SH-SY5Y (cell line): ENCODE measurements at regions not wholly inside any gene's neighbourhood (a gene's known extent, or its start where the extent isn't known, plus 50 kb on each side); places are given as distances from the start of the nearest gene placed in this dataset.

ENCODE experiments used
- GATA2 ChIP-seq: IDR thresholded peaks from 2 replicates; pipeline ENCODE4 v1.6.1; 2011; ENCODE audit warnings: mild to moderate bottlenecking, low read depth, low read length
- GATA3 ChIP-seq: IDR thresholded peaks from 2 replicates; pipeline ENCODE4 v1.6.1; 2011; ENCODE audit warnings: low read depth, mild to moderate bottlenecking, low read length, moderate library complexity

DNA sequence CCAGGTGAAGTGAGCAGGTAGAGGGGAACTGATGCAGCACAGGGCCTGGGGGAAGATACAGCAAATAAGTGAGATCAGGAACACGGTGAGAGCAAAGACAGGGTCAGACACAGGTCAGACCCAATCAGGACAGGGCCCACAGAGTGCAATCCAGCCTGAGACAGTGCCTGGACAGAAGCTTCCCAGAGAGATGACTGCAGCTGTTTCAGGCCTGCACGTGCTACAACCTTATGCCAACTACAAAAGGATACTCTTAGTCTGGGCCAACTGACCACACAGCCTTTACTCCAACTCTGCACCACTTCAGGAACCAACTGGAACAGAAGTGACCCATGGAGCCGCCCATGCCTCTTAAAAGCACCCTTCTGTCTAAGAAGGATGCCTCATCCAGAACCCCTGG, 228.0 kb downstream of the TOMM20 start:
- TF ChIP-seq GATA3 = no peak
- TF ChIP-seq GATA2 = no peak

DNA sequence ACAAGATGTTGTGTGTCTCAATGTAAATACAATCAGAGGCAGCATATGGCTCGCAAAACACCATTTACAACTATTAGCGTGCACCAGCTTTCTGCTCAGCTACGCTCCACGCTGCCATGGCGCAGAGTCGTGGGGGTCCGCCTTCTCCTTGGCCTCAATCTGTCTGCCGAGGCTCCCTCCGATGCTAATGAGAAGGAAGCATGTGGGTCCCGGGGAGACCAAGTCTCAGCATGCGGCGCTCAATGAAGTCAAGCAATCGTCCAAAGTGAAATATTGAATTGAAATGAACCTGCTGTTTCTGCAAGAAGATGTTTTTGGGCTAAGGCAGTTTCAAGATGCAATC, 228.9 kb downstream of the TOMM20 start:
- TF ChIP-seq GATA2 = no peak
- no peak for TF ChIP-seq GATA3

DNA sequence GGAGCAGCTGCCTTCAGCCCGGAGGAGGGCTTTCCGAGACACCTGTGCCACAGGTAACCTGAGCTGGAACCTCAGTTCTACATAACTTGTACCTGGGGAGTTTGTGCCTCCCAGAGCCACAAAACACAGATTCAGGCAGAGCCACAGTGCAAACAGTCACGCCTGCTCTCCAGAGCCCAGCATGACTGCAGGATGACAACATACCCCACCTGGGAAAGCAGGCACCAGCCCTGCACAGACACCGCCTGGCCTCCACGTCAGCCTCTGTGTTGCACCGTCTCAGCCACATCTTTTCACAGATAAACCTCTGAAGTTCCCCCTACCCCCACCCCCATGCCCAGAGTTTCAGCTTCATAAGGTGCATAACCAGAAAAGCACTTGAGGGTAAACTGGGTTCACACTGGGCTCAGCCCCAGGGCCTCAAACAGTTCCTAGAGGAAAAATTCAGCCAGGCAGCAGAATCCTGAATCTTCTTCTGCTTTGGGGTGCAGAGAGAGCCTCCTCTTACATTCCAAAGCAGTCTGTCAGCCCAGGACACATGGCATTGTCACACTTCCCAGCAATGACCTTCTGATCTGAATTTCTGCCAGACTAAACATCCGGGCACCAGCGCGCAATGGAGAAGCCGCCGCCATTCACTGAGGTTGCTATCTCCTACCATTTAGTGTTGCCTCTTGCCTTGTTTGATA, 229.5 kb downstream of the TOMM20 start:
- TF ChIP-seq GATA2 = no peak
- TF ChIP-seq GATA3 = no peak

- TF ChIP-seq GATA2 = no peak
- TF ChIP-seq GATA3 = no peak
Measured at GRCh38 chr1:234898455-234899033, 230.1 kb downstream of the TOMM20 start.

GRCh38 chr1:234897754-234898454, 230.7 kb downstream of the TOMM20 start:
- no peak for TF ChIP-seq GATA2
- no peak for TF ChIP-seq GATA3

DNA sequence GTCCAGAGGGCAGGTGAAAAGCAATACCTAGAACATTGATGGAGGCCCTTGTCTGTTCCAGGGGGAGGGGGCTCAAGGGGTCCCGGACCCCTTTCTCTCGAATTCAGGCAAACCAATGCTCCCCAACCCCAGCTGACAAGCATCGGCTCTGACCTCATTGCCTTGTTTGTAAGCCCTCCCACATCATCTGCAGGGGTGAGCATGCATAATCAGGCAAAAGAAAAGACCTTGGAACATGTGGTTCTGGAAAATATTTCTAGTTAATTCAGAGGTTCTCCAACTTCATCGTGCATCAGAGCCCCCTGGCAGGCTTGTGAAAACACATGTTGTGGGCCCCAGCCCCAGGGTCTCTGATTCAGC, 231.3 kb downstream of the TOMM20 start:
- TF ChIP-seq GATA2 (no peak), GATA3 (no peak)

DNA sequence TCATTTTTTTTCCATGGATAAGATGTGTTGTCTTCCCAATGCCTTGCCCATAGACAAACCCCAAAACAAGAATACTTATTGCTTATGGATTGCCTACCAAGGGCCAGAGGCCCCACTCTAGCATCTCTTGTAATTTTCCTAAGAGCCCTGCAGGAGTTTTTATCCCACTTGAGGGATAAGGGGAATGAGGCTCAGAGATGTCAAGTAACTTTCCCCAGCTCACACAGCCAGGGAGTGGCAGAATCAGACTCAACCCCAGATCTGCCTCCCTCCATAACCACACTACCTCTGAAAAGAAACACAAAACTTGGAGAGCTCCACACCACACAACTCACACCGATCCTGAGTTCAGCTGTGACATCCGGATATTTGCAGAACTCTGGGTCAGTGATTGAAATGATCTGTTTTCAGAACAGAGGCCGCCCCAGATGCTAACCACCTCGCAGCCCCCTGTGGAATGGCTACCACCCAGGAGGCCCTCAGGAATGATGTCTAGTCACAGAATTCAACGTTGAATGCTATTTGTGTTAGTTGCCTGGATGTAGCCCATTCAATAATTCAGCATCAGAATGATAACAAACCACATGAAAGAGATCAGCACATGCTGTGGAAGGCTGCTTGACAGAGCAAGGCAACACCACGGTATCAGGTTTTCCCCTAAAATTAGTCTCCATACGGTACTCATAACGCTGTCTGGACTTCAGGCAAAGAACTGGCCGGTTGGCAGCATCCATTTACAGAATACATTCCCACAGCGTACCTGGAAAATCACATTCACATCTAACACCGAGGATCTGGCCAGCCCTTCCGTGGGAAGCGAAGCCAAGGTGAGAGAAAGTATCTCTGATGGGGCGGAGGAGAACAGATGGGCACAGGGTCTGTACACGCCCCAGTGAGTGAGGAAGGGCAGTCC, 231.9 kb downstream of the TOMM20 start:
- TF ChIP-seq GATA2 (no peak), GATA3 (no peak)

DNA sequence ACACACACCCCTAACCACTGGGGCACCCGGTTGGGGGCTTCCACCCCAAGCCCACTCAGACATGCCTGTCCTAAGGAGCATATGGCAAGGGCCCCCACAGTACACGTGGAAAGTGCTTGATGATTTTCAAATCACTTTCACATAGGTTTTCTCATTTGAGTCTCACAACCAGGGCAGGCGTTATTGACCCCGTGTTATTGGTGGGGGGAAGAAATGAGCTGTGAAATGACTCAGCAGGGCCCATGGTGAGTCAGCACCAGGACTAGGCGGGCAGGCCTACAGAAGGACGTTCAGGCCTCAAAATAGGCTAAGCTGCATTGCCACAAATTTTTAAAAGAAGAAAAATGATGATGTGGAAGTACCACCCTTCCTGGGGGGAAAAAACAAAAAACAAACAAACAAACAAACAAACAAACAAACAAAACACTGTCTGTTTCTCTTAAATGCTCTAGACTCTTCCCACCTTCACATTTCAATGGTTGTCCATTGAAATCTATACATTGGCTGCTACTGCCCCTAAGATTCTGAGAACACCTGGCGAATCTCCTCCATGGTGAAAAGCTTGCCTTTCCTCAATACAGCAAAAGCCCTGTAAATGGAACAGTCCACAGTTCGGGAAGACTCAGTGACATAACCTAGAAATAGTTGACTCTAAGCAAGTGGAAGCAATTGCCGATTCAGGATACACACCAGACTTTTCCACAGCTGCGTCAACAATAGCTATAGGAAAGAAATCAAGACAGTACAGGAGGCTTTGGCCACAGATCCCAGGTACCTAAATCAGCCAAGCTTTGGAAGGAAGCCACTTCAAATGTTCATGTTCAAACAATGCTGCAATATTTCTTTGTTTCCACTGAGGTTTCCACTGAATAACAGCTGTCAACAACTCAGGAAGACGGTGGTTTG, 234.7 kb downstream of the TOMM20 start:
- TF ChIP-seq GATA2 = no peak
- no peak for TF ChIP-seq GATA3

DNA sequence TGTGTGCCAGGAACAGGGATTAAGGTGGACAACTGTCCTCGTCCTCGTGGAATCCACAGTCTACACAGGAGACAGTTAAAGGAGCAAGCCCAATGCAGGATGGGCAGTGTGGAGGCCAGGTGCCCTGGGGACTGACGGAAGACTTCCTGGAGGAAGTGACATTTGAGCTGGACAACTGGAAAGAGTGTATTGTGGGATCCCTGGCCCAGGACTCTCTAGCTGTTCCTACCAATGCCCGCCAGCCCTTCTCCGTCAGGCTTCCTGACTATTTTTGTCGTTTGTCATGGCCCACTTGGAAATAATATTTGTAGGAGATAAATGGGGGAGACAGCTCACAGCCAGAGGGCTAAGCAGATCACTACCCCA, 235.3 kb downstream of the TOMM20 start:
- TF ChIP-seq GATA2 (no peak), GATA3 (no peak)

GRCh38 chr1:234892642-234893041, 236.0 kb downstream of the TOMM20 start:
- TF ChIP-seq GATA2 (no peak), GATA3 (no peak)

GRCh38 chr1:234891427-234891826, 237.2 kb downstream of the TOMM20 start:
- no peak for TF ChIP-seq GATA2

DNA sequence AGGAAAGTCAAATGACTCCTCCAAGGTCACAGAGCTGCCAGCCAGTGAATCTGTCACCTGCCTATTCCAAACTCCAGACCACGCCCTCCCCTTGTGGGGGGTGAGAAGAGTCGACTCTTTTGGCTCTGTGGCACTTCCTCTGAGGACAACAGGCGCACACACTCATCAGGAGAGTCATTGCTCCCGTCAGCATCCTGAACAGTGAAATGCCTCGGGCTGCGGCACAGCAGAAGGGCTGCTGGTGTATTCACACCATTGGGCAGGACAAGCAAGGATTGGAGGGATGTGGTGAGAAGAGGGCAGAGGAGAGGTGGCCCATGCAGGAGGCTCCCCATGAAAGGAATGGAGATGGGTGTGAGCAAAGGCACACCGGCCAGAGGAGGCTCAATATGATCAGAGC, 239.0 kb downstream of the TOMM20 start:
- TF ChIP-seq GATA2 (no peak), GATA3 (no peak)

DNA sequence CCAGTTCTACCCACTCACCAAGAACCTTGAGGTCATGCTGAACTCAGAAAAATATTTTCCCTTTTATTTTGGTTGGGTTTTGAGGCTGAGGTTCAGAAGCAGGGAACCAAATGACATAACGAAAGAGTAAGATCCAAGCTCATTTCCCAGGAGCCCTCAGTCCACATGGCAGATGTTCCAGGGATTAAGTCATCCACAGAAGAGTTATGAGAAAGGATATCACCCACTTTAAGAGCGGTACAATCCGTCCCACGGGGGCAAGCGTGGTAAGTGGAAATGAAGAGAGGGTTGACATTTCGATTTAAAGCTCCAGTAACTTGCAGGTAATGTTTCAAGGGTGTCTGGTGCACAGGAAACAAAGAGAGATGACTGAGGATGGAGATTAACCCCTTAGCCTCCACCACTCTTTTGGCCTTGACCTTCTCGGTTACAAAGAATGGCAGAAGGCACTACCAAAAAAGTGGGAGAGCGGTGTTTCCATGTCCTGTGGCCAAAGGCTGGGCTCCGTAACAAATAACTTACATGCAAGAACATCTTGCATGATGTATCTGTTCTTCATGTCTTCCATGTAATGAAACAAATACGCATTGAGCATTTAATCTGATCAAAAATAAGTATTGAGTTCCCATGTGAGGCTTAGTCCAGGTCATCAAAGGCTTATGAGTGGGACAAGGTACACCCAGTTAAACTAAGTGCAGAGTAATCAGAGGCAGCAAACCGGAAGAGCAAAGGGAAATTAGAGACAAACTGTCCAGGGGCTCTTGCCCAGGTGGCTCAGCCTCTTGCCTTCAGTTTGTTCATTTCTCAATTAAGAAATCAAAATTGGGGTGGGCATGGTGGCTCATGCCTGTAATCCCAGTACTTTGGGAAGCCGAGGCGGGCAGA, 241.4 kb downstream of the TOMM20 start:
- TF ChIP-seq GATA3 (no peak), GATA2 (no peak)
